Dendritic cell treated with granulocyte-macrophage colony-stimulating factor and Interleukin-4, amounts not matched to agents 40 ng/mL and 50 ng/mL, for 4 days (primary cell): ENCODE measurements at regions not wholly inside any gene's neighbourhood (a gene's known extent, or its start where the extent isn't known, plus 50 kb on each side); places are given as distances from the start of the nearest gene placed in this dataset.
"Not testable (repeated sequence)": the region's sequence is repeated elsewhere in the genome, so short reads cannot be mapped to it uniquely, and the experiment has no call there.

Experiments
- H3K27ac Mint-ChIP-seq: one replicate; pipeline ENCODE4 v1.8.0; 2022; ENCODE audit warnings: mild to moderate bottlenecking, mixed read lengths
- H3K27me3 Mint-ChIP-seq: one replicate; pipeline ENCODE4 v1.8.0; 2022; ENCODE audit warnings: mild to moderate bottlenecking, mixed read lengths
- H3K36me3 Mint-ChIP-seq: one replicate; pipeline ENCODE4 v1.8.0; 2022; ENCODE audit warnings: low read depth, mixed read lengths
- H3K4me1 Mint-ChIP-seq: one replicate; pipeline ENCODE4 v1.8.0; 2022; ENCODE audit warnings: low read depth, mixed read lengths
- H3K4me3 Mint-ChIP-seq: one replicate; pipeline ENCODE4 v1.8.0; 2022; ENCODE audit warnings: mild to moderate bottlenecking, moderate library complexity, mixed read lengths
- H3K9me3 Mint-ChIP-seq: one replicate; pipeline ENCODE4 v1.8.0; 2022; ENCODE audit warnings: mixed read lengths
- intact Hi-C: fragments of 100-400 bp; cut with micrococcal nuclease; formaldehyde crosslinking; loops from one replicate; pipeline ENCODE4 v1.15.0; 2022

DNA sequence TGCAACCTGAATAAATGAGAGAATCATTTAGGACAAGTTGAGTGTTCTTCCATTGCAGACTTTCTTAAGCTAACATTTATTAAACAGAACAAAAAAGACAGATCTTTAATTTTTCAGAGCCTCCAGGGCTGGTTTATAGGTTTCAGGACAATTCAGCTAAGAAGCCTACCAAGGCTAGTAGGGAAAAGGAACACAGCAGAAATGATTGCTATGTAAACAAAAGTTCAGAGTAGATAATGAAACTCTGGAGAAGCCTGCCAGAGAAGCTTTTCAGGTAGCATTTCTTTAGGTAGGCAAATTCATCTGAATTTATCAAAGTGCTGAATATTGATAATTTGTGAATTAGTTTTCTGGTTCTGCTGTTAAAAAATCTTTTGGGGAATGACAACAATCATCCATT lies 264.2 kb downstream of the DEPDC1B start:
- Mint-ChIP-seq H3K36me3 (no peaks in the 10 kb centered on the region), H3K27me3 (no peaks in the 10 kb centered on the region), H3K4me1 (no peaks in the 10 kb centered on the region), H3K27ac (no peak overlapping the region), H3K4me3 (no peak overlapping the region), H3K9me3 (peaks cover 6% of the 10 kb centered on the region)
- intact Hi-C loops: no loop called here

GRCh38 chr5:60426189-60426588 lies 273.8 kb downstream of the DEPDC1B start:
- H3K9me3 Mint-ChIP-seq: peaks cover 19% of the 10 kb centered on the region
- H3K4me1 Mint-ChIP-seq, intact Hi-C loops, H3K27ac Mint-ChIP-seq, H3K36me3 Mint-ChIP-seq, H3K4me3 Mint-ChIP-seq, H3K27me3 Mint-ChIP-seq: not testable (repeated sequence)

DNA sequence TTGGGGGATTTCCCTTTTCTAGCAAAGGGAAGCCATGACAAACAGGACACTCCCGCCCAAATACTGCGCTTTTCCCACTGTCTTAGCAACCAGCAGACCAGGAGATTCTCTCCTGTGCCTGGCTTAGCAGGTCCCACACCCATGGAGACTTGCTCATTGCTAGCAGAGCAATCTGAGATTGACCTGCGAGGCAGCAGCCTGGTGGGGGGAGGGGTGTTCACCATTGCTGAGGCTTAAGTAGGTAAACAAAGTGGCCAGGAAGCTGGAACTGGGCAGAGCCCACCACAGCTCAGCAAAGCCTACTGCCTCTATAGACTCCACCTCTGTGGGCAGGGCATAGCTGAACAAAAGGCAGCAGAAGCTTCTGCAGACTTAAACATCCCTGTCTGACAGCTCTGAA lies 279.2 kb downstream of the DEPDC1B start:
- H3K27me3 Mint-ChIP-seq, H3K4me3 Mint-ChIP-seq, intact Hi-C loops, H3K4me1 Mint-ChIP-seq, H3K27ac Mint-ChIP-seq, H3K36me3 Mint-ChIP-seq: not testable (repeated sequence)
- peaks cover 30% of the 10 kb centered on the region for H3K9me3 Mint-ChIP-seq

GRCh38 chr5:60417500-60418181 lies 282.3 kb downstream of the DEPDC1B start:
- H3K4me3 Mint-ChIP-seq: no peak overlapping the region
- intact Hi-C loops: no loop called here
- no peaks in the 10 kb centered on the region for H3K36me3 Mint-ChIP-seq
- H3K9me3 Mint-ChIP-seq: peaks cover 26% of the 10 kb centered on the region
- H3K27ac Mint-ChIP-seq: no peak overlapping the region
- H3K27me3 Mint-ChIP-seq: no peaks in the 10 kb centered on the region
- no peaks in the 10 kb centered on the region for H3K4me1 Mint-ChIP-seq

DNA sequence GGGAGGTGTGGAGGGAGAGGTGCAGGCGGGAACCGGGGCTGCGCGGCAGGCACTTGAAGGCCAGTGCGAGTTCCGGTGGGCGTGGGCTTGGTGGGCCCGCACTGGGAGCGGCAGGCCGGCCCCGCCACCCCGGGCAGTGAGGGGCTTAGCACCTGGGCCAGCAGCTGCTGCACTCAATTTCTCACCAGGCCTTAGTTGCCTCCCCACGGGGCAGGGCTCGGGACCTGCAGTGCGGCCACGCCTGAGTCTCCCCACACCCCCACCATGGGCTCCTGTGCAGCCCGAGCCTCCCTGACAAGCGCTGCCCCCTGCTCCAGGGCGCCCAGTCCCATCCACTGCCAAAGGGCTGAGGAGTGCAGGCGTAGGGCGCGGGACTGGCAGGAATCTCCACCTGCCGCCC lies 284.5 kb downstream of the DEPDC1B start:
- intact Hi-C loops: no loop called here
- H3K27me3 Mint-ChIP-seq: no peaks in the 10 kb centered on the region
- H3K36me3 Mint-ChIP-seq: no peaks in the 10 kb centered on the region

DNA sequence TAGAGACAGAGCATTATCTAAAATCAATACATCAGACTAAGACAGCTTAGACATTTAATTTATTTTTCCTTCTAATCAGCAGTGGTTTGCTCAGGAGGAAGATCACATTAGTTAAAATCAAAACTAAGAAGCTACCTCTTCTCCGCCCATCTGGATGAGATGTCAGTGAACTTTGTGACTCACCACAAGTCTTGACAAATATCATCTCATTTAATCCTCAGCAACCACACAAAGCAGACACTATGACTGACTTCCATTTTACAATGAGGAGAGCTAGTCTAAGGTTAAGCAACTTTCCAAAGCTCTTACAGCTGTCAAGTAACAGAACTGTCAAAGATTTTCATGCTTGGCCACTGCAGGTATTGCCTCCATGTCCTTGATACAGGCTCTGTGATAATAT lies 289.5 kb downstream of the DEPDC1B start:
- Mint-ChIP-seq H3K4me1 (no peaks in the 10 kb centered on the region), H3K27ac (no peak overlapping the region), H3K36me3 (no peaks in the 10 kb centered on the region), H3K27me3 (no peaks in the 10 kb centered on the region), H3K4me3 (no peak overlapping the region), H3K9me3 (no peaks in the 10 kb centered on the region)
- intact Hi-C loops: no loop called here

More for the DNA sequence above, 284.5 kb downstream of the DEPDC1B start:
- Mint-ChIP-seq H3K9me3 (peaks cover 4% of the 10 kb centered on the region), H3K4me3 (no peak overlapping the region), H3K27ac (no peak overlapping the region), H3K4me1 (no peaks in the 10 kb centered on the region)

DNA sequence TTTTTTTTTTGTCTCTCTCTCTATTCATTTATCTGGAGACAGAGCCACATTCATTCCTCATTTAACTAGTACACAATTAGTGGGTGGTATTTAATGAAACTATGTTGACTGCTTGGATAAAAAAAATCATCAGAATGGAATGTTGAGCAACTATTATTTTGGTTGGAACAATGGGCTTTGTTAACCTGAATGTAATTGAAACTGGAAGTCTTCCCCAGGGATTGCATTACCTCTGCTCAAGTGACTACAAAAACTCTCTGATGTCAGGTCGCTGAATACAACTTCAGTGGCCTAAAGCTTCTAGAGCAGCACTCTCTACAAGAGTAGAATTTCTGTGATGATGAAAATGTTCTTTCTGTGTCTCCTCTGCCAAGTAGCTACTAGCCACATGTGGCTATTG lies 295.8 kb downstream of the DEPDC1B start:
- H3K36me3 Mint-ChIP-seq: no peaks in the 10 kb centered on the region
- H3K27me3 Mint-ChIP-seq: no peaks in the 10 kb centered on the region
- H3K27ac Mint-ChIP-seq: no peak overlapping the region
- no peaks in the 10 kb centered on the region for H3K4me1 Mint-ChIP-seq
- no peaks in the 10 kb centered on the region for H3K9me3 Mint-ChIP-seq
- no peak overlapping the region for H3K4me3 Mint-ChIP-seq
- intact Hi-C loops: no loop called here

DNA sequence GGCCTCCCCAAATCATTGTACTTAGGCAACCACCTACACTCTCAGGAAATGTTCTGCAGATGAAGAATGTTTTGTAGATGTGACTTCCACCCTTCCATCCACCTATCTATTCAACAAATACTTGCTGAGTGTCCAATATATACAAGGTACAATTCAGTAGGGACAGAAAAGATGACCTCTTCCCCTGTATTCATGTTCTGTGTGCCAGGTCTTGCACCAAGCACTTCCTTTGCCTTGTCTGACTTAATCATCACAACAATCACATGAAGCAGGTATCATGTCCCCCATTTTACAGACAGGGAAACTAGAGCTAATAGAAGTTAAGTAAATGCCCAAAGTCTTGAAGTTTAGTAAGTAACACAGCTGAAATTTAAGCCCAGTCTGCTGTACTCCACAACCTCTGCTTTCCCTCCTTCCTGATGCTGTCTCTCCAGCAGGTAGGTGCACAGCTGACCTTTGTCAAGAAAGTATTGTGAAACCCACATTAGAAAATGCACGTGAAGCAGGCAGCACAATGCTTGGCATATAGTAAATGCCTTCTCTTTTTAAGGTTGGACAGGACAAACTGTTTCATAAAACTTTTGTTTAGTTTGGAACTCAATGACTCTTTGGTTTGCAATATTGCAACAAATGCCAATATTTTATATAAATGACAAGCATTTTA lies 296.5 kb downstream of the DEPDC1B start:
- H3K27ac Mint-ChIP-seq: no peak overlapping the region
- H3K4me3 Mint-ChIP-seq: no peak overlapping the region
- intact Hi-C loops: no loop called here
- H3K27me3 Mint-ChIP-seq: no peaks in the 10 kb centered on the region
- no peaks in the 10 kb centered on the region for H3K9me3 Mint-ChIP-seq
- H3K36me3 Mint-ChIP-seq: no peaks in the 10 kb centered on the region
- H3K4me1 Mint-ChIP-seq: no peaks in the 10 kb centered on the region

DNA sequence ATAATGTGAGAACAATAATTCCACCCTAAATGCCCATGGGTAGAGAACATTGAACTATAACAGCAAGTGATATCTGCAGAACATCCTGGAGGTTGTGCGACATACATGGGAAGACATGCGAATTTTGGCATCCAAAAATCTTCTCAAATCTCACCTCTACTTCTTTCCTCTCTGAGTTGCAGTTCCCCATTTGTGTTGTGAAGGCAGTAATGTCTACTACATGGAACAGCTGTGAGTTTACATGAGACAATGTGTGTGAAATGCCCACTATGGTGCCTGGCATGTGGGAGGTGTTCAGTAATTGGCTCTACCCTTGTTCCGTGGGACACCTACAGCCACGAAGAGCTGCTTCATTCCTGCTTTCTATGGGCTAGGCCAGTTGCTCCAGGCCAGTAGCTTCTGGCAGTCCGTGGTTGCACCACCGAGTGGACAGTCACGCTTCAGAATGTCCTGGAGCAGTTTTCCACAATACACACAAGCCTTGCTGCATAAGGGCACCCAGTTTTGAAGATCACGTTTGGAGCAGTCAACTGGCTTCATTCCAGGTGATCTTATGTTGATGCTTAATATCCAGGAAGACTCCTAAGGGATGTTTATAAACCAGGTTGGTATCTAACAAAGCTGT lies 297.7 kb downstream of the DEPDC1B start:
- H3K36me3 Mint-ChIP-seq: no peaks in the 10 kb centered on the region

GRCh38 chr5:60401526-60401925 lies 298.4 kb downstream of the DEPDC1B start:
- Mint-ChIP-seq H3K4me3 (no peak overlapping the region), H3K36me3 (no peaks in the 10 kb centered on the region)

More for the DNA sequence above, 297.7 kb downstream of the DEPDC1B start:
- Mint-ChIP-seq H3K4me1 (no peaks in the 10 kb centered on the region), H3K27ac (no peak overlapping the region), H3K27me3 (no peaks in the 10 kb centered on the region), H3K4me3 (no peak overlapping the region), H3K9me3 (no peaks in the 10 kb centered on the region)
- intact Hi-C loops: no loop called here

GRCh38 chr5:60399507-60399906 lies 300.5 kb downstream of the DEPDC1B start:
- intact Hi-C loops: no loop called here
- no peaks in the 10 kb centered on the region for H3K4me1 Mint-ChIP-seq
- H3K4me3 Mint-ChIP-seq: no peak overlapping the region
- H3K9me3 Mint-ChIP-seq: no peaks in the 10 kb centered on the region
- H3K27me3 Mint-ChIP-seq: peaks cover 2% of the 10 kb centered on the region
- H3K27ac Mint-ChIP-seq: no peak overlapping the region
- no peaks in the 10 kb centered on the region for H3K36me3 Mint-ChIP-seq

More at GRCh38 chr5:60401526-60401925, 298.4 kb downstream of the DEPDC1B start:
- Mint-ChIP-seq H3K27me3 (peaks cover under 1% of the 10 kb centered on the region), H3K27ac (no peak overlapping the region), H3K4me1 (no peaks in the 10 kb centered on the region), H3K9me3 (no peaks in the 10 kb centered on the region)
- intact Hi-C loops: no loop called here

GRCh38 chr5:60395712-60396329 lies 304.1 kb downstream of the DEPDC1B start:
- Mint-ChIP-seq H3K4me3 (no peak overlapping the region), H3K36me3 (no peaks in the 10 kb centered on the region), H3K9me3 (no peaks in the 10 kb centered on the region), H3K27ac (no peak overlapping the region), H3K27me3 (peaks cover 2% of the 10 kb centered on the region), H3K4me1 (no peaks in the 10 kb centered on the region)
- intact Hi-C loops: no loop called here

- peaks cover 3% of the 10 kb centered on the region for H3K27me3 Mint-ChIP-seq
- H3K27ac Mint-ChIP-seq: no peak overlapping the region
- intact Hi-C loops: no loop called here
- H3K9me3 Mint-ChIP-seq: no peaks in the 10 kb centered on the region
- H3K4me3 Mint-ChIP-seq: no peak overlapping the region
- no peaks in the 10 kb centered on the region for H3K36me3 Mint-ChIP-seq
- H3K4me1 Mint-ChIP-seq: peaks cover 11% of the 10 kb centered on the region
Measured at GRCh38 chr5:60387051-60387440, 312.9 kb downstream of the DEPDC1B start.

DNA sequence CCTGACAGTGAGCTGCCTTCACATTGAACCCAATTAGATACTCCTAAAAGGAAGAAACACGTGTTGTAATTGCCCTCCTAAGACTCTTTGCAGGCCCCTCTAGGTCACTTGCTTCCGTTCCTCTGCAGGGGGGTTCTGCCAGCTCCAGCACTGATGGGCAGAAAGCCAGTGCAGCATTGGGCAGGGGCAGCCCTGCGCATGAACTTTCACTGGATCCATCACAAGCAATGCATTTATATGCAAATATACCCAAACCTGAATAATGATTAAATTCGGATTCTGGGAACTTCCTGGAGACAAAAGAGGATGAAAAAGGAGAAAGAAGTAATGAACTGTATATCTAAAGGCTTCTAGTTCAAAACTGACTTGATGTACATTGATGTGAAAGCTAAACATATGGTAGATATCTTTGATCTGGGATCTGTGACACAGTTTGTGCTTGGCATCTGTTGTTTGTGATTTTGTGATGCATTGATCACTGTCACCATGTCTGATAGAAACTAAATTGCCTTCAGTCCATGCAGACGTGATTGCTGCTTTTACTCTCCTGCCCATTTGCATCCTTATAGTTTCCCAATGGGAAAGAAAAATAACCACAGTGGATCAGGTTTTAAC lies 313.4 kb downstream of the DEPDC1B start:
- Mint-ChIP-seq H3K4me3 (no peak overlapping the region), H3K4me1 (peaks cover 11% of the 10 kb centered on the region), H3K27ac (no peak overlapping the region), H3K36me3 (no peaks in the 10 kb centered on the region), H3K9me3 (no peaks in the 10 kb centered on the region), H3K27me3 (peaks cover 3% of the 10 kb centered on the region)
- intact Hi-C loops: no loop called here
